Fibroblast of lung (primary cell): ENCODE measurements at regions not wholly inside any gene's neighbourhood (a gene's known extent, or its start where the extent isn't known, plus 50 kb on each side); places are given as distances from the start of the nearest gene placed in this dataset.

ENCODE experiments used
- CTCF ChIP-seq, 2 donors: IDR thresholded peaks in 1 of 2; conservative IDR thresholded peaks in 1 of 2; 1 replicate in 1 of 2; 2 replicates in 1 of 2; pipeline ENCODE4 v1.5.1; 2011 to 2012; ENCODE audit warnings: low read length in 2 of 2, control low read depth in 1 of 2, inconsistent platforms in 1 of 2, low read depth in 1 of 2, mild to moderate bottlenecking in 1 of 2
- EZH2 ChIP-seq: IDR thresholded peaks from 2 replicates; pipeline ENCODE4 v1.5.1; 2012; ENCODE audit warnings: low read length, control low read depth, mild to moderate bottlenecking; ENCODE audit errors: missing control alignments

GRCh38 chr16:79267146-79267545 lies 333.4 kb downstream of the MAF start:
- TF ChIP-seq CTCF (conservative IDR thresholded peaks at IDR 0.05 in 1 of 2, IDR thresholded peaks at IDR 0.05 in 1 of 2; ENCODE audit: low read depth in 1 of 2, low read length in 2 of 2) (no peak), EZH2 (no peak)
